Spleen (tissue), 11 donors: ENCODE measurements at regions not wholly inside any gene's neighbourhood (a gene's known extent, or its start where the extent isn't known, plus 50 kb on each side); places are given as distances from the start of the nearest gene placed in this dataset.

ENCODE experiments used
- DNase-seq: peaks from one replicate; pipeline ENCODE4 v3.0.0-alpha.2; 2020
- H3K27ac ChIP-seq, 8 donors: fragments of 200-600 bp; sonication (generic) in 7 of 8; 1 replicate in 4 of 8; 2 replicates in 4 of 8; pipeline versions ENCODE4 v1.5.0 to v1.8.0; 2016 to 2021; ENCODE audit warnings: inconsistent platforms in 4 of 8, mild to moderate bottlenecking in 4 of 8, moderate library complexity in 1 of 8
- H3K27me3 ChIP-seq, 7 donors: fragments of 200-600 bp; sonication (generic) in 6 of 7; replicated peaks in 1 of 7; 1 replicate in 4 of 7; 2 replicates in 3 of 7; pipeline versions ENCODE4 v1.5.0 to v1.8.0; 2016 to 2021; ENCODE audit warnings: inconsistent platforms in 3 of 7, mild to moderate bottlenecking in 1 of 7
- H3K36me3 ChIP-seq, 6 donors: fragments of 200-600 bp; sonication (generic) in 5 of 6; 1 replicate in 4 of 6; 2 replicates in 2 of 6; pipeline versions ENCODE4 v1.5.0 to v1.8.0; 2016 to 2021; ENCODE audit warnings: inconsistent platforms in 2 of 6
- H3K4me1 ChIP-seq, 6 donors: fragments of 200-600 bp; sonication (generic) in 5 of 6; 1 replicate in 3 of 6; 2 replicates in 3 of 6; pipeline versions ENCODE4 v1.5.0 to v1.8.0; 2016 to 2021; ENCODE audit warnings: inconsistent platforms in 3 of 6
- H3K4me3 ChIP-seq, 8 donors: fragments of 200-600 bp; sonication (generic) in 7 of 8; 1 replicate in 4 of 8; 2 replicates in 4 of 8; pipeline versions ENCODE4 v1.5.0 to v1.8.0; 2016 to 2021; ENCODE audit warnings: inconsistent platforms in 4 of 8, mild to moderate bottlenecking in 4 of 8, moderate library complexity in 2 of 8
- H3K9me3 ChIP-seq, 8 donors: fragments of 200-600 bp; sonication (generic) in 7 of 8; 1 replicate in 4 of 8; 2 replicates in 4 of 8; pipeline versions ENCODE4 v1.5.0 to v1.8.0; 2016 to 2021; ENCODE audit warnings: inconsistent platforms in 4 of 8
- POLR2A ChIP-seq, 3 donors: fragments of 450-650 bp; IDR thresholded peaks; one replicate each; pipeline ENCODE4 v1.5.1; 2017; ENCODE audit warnings: antibody characterized with exemption in 3 of 3, mild to moderate bottlenecking in 1 of 3
- POLR2AphosphoS5 ChIP-seq, 3 donors: sonication (generic); formaldehyde crosslinking; IDR thresholded peaks; one replicate each; pipeline ENCODE4 v1.5.1; 2017; ENCODE audit warnings: antibody characterized with exemption in 3 of 3
- WGBS, 5 donors: extraction: QIAGEN DNeasy Blood & Tissue Kit in 3 of 5; methylation state at CpG; one replicate each; pipeline versions ENCODE4 v1.1.5 to v1.1.7; 2013 to 2018; 5-methylcytosine and 5-hydroxymethylcytosine counted together
- intact Hi-C: fragments of 100-400 bp; cut with DNase I; formaldehyde crosslinking; loops from one replicate; pipeline ENCODE4 v1.15.0; 2023; ENCODE audit warnings: low total_unique reads
- TF ChIP-seq, protein P1 (sequence below), 11 experiments: fragments of 200-600 bp in 7 of 11; fragments of 450-650 bp in 4 of 11; sonication (generic) in 4 of 11; IDR thresholded peaks in 8 of 11; conservative IDR thresholded peaks in 3 of 11; 1 replicate in 7 of 11; 2 replicates in 4 of 11; pipeline versions ENCODE4 v1.4.0 to v1.8.0; 2016 to 2021; ENCODE audit warnings: antibody characterized with exemption in 11 of 11, inconsistent platforms in 4 of 11, mild to moderate bottlenecking in 1 of 11
- donor health status: healthy with polysubstance abuse.
- donor health status: DM: no; HTN: no; CAD: no; lungs with moderate emphysema.
- donor health status: DM: no; HTN: no; CAD: no.
- donor health status: Bipolar disorder and iron deficiency.
- donor health status: healthy.
- donor health status: DM: no; HTN: no; CAD: no.
- donor health status: DM: yes; HTN: yes; CAD: no.

GRCh38 chr10:3272300-3272699 lies 99.7 kb upstream of the PITRM1 start:
- H3K4me3 ChIP-seq = no peak overlapping the region
- TF ChIP-seq, protein P1, sequence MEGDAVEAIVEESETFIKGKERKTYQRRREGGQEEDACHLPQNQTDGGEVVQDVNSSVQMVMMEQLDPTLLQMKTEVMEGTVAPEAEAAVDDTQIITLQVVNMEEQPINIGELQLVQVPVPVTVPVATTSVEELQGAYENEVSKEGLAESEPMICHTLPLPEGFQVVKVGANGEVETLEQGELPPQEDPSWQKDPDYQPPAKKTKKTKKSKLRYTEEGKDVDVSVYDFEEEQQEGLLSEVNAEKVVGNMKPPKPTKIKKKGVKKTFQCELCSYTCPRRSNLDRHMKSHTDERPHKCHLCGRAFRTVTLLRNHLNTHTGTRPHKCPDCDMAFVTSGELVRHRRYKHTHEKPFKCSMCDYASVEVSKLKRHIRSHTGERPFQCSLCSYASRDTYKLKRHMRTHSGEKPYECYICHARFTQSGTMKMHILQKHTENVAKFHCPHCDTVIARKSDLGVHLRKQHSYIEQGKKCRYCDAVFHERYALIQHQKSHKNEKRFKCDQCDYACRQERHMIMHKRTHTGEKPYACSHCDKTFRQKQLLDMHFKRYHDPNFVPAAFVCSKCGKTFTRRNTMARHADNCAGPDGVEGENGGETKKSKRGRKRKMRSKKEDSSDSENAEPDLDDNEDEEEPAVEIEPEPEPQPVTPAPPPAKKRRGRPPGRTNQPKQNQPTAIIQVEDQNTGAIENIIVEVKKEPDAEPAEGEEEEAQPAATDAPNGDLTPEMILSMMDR (IDR thresholded peaks at IDR 0.05 in 8 of 11, conservative IDR thresholded peaks at IDR 0.05 in 3 of 11) = no peak
- TF ChIP-seq POLR2AphosphoS5 (IDR thresholded peaks at IDR 0.05) = no peak
- no peak for TF ChIP-seq POLR2A (IDR thresholded peaks at IDR 0.05)
- WGBS, 5 donors = 78 to 85% (median 81%) methylated on average over 5 of the region's 5 CpGs
- H3K27me3 ChIP-seq = no peaks in the 10 kb centered on the region
- H3K4me1 ChIP-seq = no peaks in the 10 kb centered on the region
- intact Hi-C loops = no loop called here
- H3K36me3 ChIP-seq = no peaks in the 10 kb centered on the region
- no peaks in the 10 kb centered on the region for H3K9me3 ChIP-seq
- DNase-seq = no peak
- H3K27ac ChIP-seq = no peak overlapping the region

- Histone ChIP-seq H3K9me3 (no peaks in the 10 kb centered on the region), H3K4me1 (no peaks in the 10 kb centered on the region), H3K27me3 (no peaks in the 10 kb centered on the region), H3K4me3 (no peak overlapping the region), H3K27ac (no peak overlapping the region), H3K36me3 (no peaks in the 10 kb centered on the region)
- TF ChIP-seq POLR2A (IDR thresholded peaks at IDR 0.05) (no peak), POLR2AphosphoS5 (IDR thresholded peaks at IDR 0.05) (no peak)
- TF ChIP-seq, protein P1 (IDR thresholded peaks at IDR 0.05 in 8 of 11, conservative IDR thresholded peaks at IDR 0.05 in 3 of 11) = no peak
- no peak for DNase-seq
- WGBS, 5 donors = 85 to 92% (median 91%) methylated on average over 14 of the region's 14 CpGs
- intact Hi-C loops = no loop called here
Observed at GRCh38 chr10:3271354-3272115, 99.0 kb upstream of the PITRM1 start.

GRCh38 chr10:3270577-3271316 lies 98.2 kb upstream of the PITRM1 start:
- H3K36me3 ChIP-seq = no peaks in the 10 kb centered on the region
- H3K27ac ChIP-seq = no peak overlapping the region
- TF ChIP-seq, protein P1 (IDR thresholded peaks at IDR 0.05 in 8 of 11, conservative IDR thresholded peaks at IDR 0.05 in 3 of 11) = no peak
- no peak for TF ChIP-seq POLR2AphosphoS5 (IDR thresholded peaks at IDR 0.05)
- no peak for TF ChIP-seq POLR2A (IDR thresholded peaks at IDR 0.05)
- no peaks in the 10 kb centered on the region for H3K27me3 ChIP-seq
- intact Hi-C loops = no loop called here
- H3K9me3 ChIP-seq = no peaks in the 10 kb centered on the region
- no peaks in the 10 kb centered on the region for H3K4me1 ChIP-seq
- H3K4me3 ChIP-seq = no peak overlapping the region
- 78 to 90% (median 85%) methylated on average over 18 of the region's 18 CpGs for WGBS, 5 donors
- no peak for DNase-seq

- intact Hi-C loops = no loop called here
- TF ChIP-seq, protein P1 (IDR thresholded peaks at IDR 0.05 in 8 of 11, conservative IDR thresholded peaks at IDR 0.05 in 3 of 11) = no peak
- TF ChIP-seq POLR2A (IDR thresholded peaks at IDR 0.05) = no peak
- no peak for TF ChIP-seq POLR2AphosphoS5 (IDR thresholded peaks at IDR 0.05)
- no peak overlapping the region for H3K27ac ChIP-seq
- no peak overlapping the region for H3K4me3 ChIP-seq
- no peaks in the 10 kb centered on the region for H3K27me3 ChIP-seq
- H3K4me1 ChIP-seq = peaks cover 0 to 19% (median 10%) of the 10 kb centered on the region in 6 donors
- H3K9me3 ChIP-seq = no peaks in the 10 kb centered on the region
- 74 to 87% (median 83%) methylated on average over 6 of the region's 6 CpGs for WGBS, 5 donors
- no peak for DNase-seq
- no peaks in the 10 kb centered on the region for H3K36me3 ChIP-seq
Observed at GRCh38 chr10:3268025-3268424, 95.4 kb upstream of the PITRM1 start.
